ENCODE measurements at regions not wholly inside any gene's neighbourhood (a gene's known extent, or its start where the extent isn't known, plus 50 kb on each side); places are given as distances from the start of the nearest gene placed in this dataset.

DNA sequence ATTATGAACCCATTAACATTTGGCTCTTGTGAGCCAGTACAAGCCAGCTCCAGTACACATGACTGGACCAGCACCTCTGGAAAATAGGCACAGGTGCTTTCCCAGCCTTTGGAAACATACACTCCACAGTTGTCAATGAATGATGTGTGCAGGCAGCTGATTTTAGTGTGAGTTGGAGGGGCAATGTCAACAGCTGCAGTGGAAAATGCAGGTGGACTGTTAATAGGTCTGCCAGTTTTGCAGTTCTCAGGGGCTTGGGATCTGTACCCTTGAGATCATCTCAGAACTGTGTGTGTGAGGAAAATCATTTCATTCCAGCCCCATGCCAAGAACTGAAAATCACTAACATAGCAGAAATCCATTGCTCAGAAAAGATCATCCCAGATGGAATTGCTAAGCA, 81.7 kb upstream of the CHRDL1 start:
- TF ChIP-seq, protein P1, sequence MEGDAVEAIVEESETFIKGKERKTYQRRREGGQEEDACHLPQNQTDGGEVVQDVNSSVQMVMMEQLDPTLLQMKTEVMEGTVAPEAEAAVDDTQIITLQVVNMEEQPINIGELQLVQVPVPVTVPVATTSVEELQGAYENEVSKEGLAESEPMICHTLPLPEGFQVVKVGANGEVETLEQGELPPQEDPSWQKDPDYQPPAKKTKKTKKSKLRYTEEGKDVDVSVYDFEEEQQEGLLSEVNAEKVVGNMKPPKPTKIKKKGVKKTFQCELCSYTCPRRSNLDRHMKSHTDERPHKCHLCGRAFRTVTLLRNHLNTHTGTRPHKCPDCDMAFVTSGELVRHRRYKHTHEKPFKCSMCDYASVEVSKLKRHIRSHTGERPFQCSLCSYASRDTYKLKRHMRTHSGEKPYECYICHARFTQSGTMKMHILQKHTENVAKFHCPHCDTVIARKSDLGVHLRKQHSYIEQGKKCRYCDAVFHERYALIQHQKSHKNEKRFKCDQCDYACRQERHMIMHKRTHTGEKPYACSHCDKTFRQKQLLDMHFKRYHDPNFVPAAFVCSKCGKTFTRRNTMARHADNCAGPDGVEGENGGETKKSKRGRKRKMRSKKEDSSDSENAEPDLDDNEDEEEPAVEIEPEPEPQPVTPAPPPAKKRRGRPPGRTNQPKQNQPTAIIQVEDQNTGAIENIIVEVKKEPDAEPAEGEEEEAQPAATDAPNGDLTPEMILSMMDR (IDR thresholded peaks at IDR 0.05), result no peak
- no peaks in the 10 kb centered on the region for H3K27me3 ChIP-seq
- no peaks in the 10 kb centered on the region for H3K36me3 ChIP-seq
- no peak overlapping the region for H3K4me3 ChIP-seq
- no peaks in the 10 kb centered on the region for H3K4me1 ChIP-seq
- no peak overlapping the region for H3K27ac ChIP-seq
- intact Hi-C loops (cut with DNase I), result no loop called here
- DNase-seq (no peak), ATAC-seq (no peak)
- no peaks in the 10 kb centered on the region for H3K9me3 ChIP-seq

DNA sequence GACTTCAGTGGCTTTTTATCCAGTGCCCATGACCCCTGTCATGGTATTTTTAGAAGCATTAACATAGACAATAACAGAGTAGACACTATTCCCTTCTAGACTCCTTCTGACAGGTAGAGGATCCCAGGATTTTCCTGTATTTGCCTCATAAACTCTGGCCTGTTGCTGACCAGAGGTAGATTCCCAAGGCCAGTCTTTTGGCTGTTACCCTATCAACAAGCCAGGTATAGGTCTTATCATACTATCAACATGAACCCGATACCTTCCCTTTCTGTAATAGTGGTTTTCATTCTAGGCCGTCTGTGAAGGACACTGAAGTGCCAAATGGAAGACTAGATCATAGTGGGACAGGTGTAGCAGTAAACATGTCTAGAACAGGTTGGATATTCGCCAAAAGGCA, 76.2 kb upstream of the CHRDL1 start:
- Histone ChIP-seq H3K9me3 (no peaks in the 10 kb centered on the region), H3K4me3 (no peak overlapping the region), H3K27ac (no peak overlapping the region), H3K27me3 (no peaks in the 10 kb centered on the region), H3K4me1 (no peaks in the 10 kb centered on the region), H3K36me3 (no peaks in the 10 kb centered on the region)
- intact Hi-C loops (cut with DNase I), result no loop called here
- DNase-seq (no peak), ATAC-seq (no peak)
- TF ChIP-seq, protein P1 (IDR thresholded peaks at IDR 0.05), result no peak

DNA sequence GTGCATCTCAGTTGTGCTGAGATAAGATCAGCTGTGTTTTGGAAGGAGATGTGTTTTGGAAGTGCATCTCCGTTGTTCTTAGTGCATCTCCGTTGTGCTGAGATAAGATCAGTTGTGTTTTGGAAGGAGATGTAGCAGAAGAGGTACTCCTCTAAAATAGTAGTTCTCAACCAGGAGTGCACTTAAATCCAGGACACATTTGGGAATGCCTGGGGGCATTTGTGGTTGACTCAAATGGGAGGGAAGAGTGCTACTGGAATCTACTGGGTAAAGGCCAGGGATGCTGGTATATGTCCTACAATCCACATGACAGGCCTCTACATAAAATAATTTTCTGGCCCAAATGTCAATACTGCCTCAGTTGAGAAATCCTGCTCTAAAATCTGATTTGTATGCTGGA, 70.8 kb upstream of the CHRDL1 start:
- no peak overlapping the region for H3K27ac ChIP-seq
- H3K36me3 ChIP-seq, result no peaks in the 10 kb centered on the region
- no peaks in the 10 kb centered on the region for H3K27me3 ChIP-seq
- no peaks in the 10 kb centered on the region for H3K9me3 ChIP-seq
- no peaks in the 10 kb centered on the region for H3K4me1 ChIP-seq
- intact Hi-C loops (cut with DNase I), result no loop called here
- ATAC-seq, result no peak
- TF ChIP-seq, protein P1 (IDR thresholded peaks at IDR 0.05), result no peak
- no peak overlapping the region for H3K4me3 ChIP-seq
- DNase-seq, result no peak

DNA sequence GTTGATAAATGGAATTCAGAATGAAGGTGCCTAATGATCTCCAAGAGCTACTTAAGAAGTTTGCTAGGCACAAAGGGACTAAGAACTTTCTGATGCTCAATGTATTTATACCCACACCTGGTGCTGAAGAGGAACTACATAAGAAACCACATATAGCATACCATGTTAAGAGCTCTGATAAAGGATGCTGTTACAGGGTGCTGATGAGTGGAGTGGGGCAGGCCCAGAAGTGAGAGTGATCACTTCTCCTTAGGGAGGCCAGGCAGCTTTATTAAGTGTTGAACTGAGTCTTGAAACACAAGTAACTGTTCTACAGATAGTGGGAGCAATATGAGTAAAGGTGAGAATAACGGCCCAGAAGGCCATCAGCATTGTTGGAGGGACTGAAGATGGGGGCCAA, 68.3 kb upstream of the CHRDL1 start:
- H3K27ac ChIP-seq, result no peak overlapping the region
- no peak overlapping the region for H3K4me3 ChIP-seq
- DNase-seq (no peak), ATAC-seq (no peak)
- no peaks in the 10 kb centered on the region for H3K4me1 ChIP-seq
- TF ChIP-seq, protein P1 (IDR thresholded peaks at IDR 0.05), result no peak
- no peaks in the 10 kb centered on the region for H3K27me3 ChIP-seq
- intact Hi-C loops (cut with DNase I), result no loop called here
- no peaks in the 10 kb centered on the region for H3K36me3 ChIP-seq
- H3K9me3 ChIP-seq, result no peaks in the 10 kb centered on the region

DNA sequence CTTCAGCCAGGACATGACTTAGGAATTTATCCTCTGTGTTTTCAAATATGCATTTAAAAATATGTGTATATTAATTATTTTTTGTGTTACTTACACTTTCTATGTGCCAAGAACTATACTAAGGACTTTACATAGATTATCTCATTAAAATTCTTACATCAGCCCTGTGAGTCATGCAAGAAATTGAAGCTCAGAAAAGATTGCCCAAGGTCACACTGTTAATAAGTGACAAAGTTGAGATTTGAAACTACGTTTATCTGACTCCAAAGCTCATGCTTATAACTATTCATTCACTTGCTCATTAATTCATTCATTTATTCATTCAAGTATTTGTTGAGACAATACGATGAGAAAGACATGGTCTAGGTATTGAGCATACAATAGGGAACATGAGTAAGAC, 62.9 kb upstream of the CHRDL1 start:
- H3K27me3 ChIP-seq, result no peaks in the 10 kb centered on the region
- H3K36me3 ChIP-seq, result no peaks in the 10 kb centered on the region
- H3K4me3 ChIP-seq, result no peak overlapping the region
- H3K27ac ChIP-seq, result no peak overlapping the region
- TF ChIP-seq, protein P1 (IDR thresholded peaks at IDR 0.05), result no peak
- no peaks in the 10 kb centered on the region for H3K4me1 ChIP-seq
- ATAC-seq, result no peak
- DNase-seq, result no peak
- no peaks in the 10 kb centered on the region for H3K9me3 ChIP-seq
- intact Hi-C loops (cut with DNase I), result no loop called here

DNA sequence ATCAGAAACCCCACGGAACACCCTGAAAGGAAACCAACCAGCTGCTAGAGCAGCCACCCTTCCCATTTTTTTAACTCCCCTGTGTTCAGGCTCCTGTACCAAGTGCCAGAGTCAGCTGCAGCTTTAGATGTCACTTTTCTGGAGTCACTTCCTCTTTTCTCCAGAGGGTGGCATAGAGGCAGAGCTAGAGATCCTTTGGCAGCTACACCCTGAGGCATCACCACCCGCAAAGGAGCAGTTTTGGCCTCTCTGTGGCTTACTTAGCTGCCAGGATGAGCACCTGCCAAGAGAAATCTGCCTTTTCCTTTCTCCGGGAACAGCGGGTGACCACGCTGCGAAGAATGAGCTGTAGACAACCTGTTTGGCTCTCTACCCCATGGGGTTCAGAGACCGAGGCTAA, 58.0 kb upstream of the CHRDL1 start:
- intact Hi-C loops (cut with DNase I), result loop anchor here (5.0 kb wide), 1 partner anchor 401 kb away; no protein-coding TSS in a partner anchor
- Histone ChIP-seq H3K9me3 (no peaks in the 10 kb centered on the region), H3K4me3 (no peak overlapping the region), H3K27me3 (no peaks in the 10 kb centered on the region), H3K4me1 (no peaks in the 10 kb centered on the region), H3K27ac (no peak overlapping the region), H3K36me3 (no peaks in the 10 kb centered on the region)
- TF ChIP-seq, protein P1 (IDR thresholded peaks at IDR 0.05), result peak; percentile 21
- ATAC-seq (no peak), DNase-seq (no peak)
